ENCODE measurements at regions not wholly inside any gene's neighbourhood (a gene's known extent, or its start where the extent isn't known, plus 50 kb on each side); places are given as distances from the start of the nearest gene placed in this dataset.

- H4K20me1 ChIP-seq (ENCODE audit: control insufficient read depth, insufficient read depth, low read length, poor library complexity, severe bottlenecking), result no peaks in the 10 kb centered on the region
- no peak overlapping the region for H3K27ac ChIP-seq (ENCODE audit: low read length in 2 of 2)
- peaks cover 0 to 31% (median 4%) of the 10 kb centered on the region in 4 experiments for H3K27me3 ChIP-seq (replicated peaks in 1 of 4; ENCODE audit: control extremely low read depth in 1 of 4, control insufficient read depth in 3 of 4, insufficient read depth in 4 of 4, low read length in 3 of 4)
- H3K9ac ChIP-seq (ENCODE audit: low read length), result no peak overlapping the region
- CTCF ChIA-PET, result no interaction called here
- H3K27me3 Mint-ChIP-seq, result peaks cover 17% of the 10 kb centered on the region
- H3K4me3 Mint-ChIP-seq, result no peak overlapping the region
- no peaks in the 10 kb centered on the region for H3K9me3 Mint-ChIP-seq (ENCODE audit: insufficient read depth)
- DNase-seq, result no peak
- 81% methylated on average over 20 of the region's 22 CpGs for WGBS (ENCODE audit: insufficient coverage)
- TF ChIP-seq EZH2 (IDR thresholded peaks at IDR 0.05; ENCODE audit: borderline replicate concordance, insufficient read depth, low read depth, low read length, poor library complexity, severe bottlenecking), result no peak
- TF ChIP-seq, protein P1, sequence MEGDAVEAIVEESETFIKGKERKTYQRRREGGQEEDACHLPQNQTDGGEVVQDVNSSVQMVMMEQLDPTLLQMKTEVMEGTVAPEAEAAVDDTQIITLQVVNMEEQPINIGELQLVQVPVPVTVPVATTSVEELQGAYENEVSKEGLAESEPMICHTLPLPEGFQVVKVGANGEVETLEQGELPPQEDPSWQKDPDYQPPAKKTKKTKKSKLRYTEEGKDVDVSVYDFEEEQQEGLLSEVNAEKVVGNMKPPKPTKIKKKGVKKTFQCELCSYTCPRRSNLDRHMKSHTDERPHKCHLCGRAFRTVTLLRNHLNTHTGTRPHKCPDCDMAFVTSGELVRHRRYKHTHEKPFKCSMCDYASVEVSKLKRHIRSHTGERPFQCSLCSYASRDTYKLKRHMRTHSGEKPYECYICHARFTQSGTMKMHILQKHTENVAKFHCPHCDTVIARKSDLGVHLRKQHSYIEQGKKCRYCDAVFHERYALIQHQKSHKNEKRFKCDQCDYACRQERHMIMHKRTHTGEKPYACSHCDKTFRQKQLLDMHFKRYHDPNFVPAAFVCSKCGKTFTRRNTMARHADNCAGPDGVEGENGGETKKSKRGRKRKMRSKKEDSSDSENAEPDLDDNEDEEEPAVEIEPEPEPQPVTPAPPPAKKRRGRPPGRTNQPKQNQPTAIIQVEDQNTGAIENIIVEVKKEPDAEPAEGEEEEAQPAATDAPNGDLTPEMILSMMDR (IDR thresholded peaks at IDR 0.05), result no peak
- POLR2A ChIA-PET, result no interaction called here
- H3K36me3 ChIP-seq (replicated peaks in 1 of 2; ENCODE audit: control extremely low read depth in 1 of 2, control insufficient read depth in 1 of 2, extremely low read depth in 1 of 2, insufficient read depth in 2 of 2, low read length in 1 of 2), result no peaks in the 10 kb centered on the region
- H3K4me3 ChIP-seq (ENCODE audit: control extremely low read depth in 1 of 5, extremely low read depth in 1 of 5, insufficient read depth in 1 of 5, low read depth in 2 of 5, low read length in 4 of 5), result no peak overlapping the region
- H3K4me2 ChIP-seq (replicated peaks; ENCODE audit: low read depth, low read length, poor library complexity, severe bottlenecking), result no peak overlapping the region
- peaks cover 0 to 4% of the 10 kb centered on the region in 2 donors for H3K4me1 ChIP-seq (ENCODE audit: control insufficient read depth in 2 of 2, insufficient read depth in 2 of 2, low read length in 2 of 2)
- H3K79me2 ChIP-seq (ENCODE audit: control insufficient read depth, insufficient read depth, low read length), result no peaks in the 10 kb centered on the region
- peaks cover 0 to 9% (median 0%) of the 10 kb centered on the region in 3 donors for H3K9me3 ChIP-seq (ENCODE audit: control extremely low read depth in 1 of 3, control insufficient read depth in 2 of 3, insufficient read depth in 1 of 3, low read length in 2 of 3)
- H2AFZ ChIP-seq (ENCODE audit: insufficient read depth, low read depth, low read length, poor library complexity, severe bottlenecking), result no peak overlapping the region
- H3K4me1 Mint-ChIP-seq, result peaks cover 5% of the 10 kb centered on the region
- no peak for ATAC-seq (ENCODE audit: low read depth)
- intact Hi-C loops (cut with micrococcal nuclease), result no loop called here
- no peak overlapping the region for H3K27ac Mint-ChIP-seq
These were observed 111.6 kb upstream of the NKX1-1 start for GRCh38 chr4:1517592-1518411.

DNA sequence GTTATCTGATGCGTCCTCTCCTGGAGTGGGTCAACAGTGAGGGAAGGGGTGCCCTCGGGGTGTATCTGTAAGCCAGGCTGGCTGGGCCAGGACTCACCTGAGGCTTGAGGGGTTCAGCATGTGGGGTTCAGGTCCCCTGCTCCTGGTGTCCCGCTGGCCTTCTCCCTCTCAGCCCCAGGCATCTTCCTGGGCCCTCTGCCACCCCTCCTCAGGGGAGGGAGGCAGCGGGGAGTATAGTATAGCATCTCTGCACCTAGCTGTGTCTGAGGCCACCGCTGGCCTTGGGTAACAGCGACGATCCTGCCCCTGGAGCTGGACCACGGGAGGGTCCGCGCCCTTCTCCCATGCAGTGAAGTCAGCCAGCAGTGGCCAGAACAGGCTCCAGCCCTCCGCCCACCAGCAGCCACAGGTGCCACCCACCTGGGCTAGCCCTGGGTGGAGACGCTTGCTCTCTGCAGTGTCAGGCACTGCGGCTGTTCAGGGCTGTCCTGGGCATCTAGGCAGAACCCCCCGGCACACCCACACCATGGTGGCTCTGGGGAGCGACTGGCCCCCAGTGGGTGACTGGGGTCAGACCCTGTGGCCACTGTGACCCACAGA lies 110.7 kb upstream of the NKX1-1 start:
- 85% methylated on average over 11 of the region's 15 CpGs for WGBS (ENCODE audit: insufficient coverage)
- ATAC-seq (ENCODE audit: low read depth), result no peak
- TF ChIP-seq, protein P1 (IDR thresholded peaks at IDR 0.05), result no peak
- no peak for TF ChIP-seq EZH2 (IDR thresholded peaks at IDR 0.05; ENCODE audit: borderline replicate concordance, insufficient read depth, low read depth, low read length, poor library complexity, severe bottlenecking)
- Mint-ChIP-seq H3K4me1 (peaks cover 5% of the 10 kb centered on the region), H3K27ac (no peak overlapping the region), H3K27me3 (peaks cover 16% of the 10 kb centered on the region), H3K9me3 (ENCODE audit: insufficient read depth) (no peaks in the 10 kb centered on the region), H3K4me3 (no peak overlapping the region)
- intact Hi-C loops (cut with micrococcal nuclease), result no loop called here
- Histone ChIP-seq H3K4me1 (ENCODE audit: control insufficient read depth in 2 of 2, insufficient read depth in 2 of 2, low read length in 2 of 2) (peaks cover 4 to 5% of the 10 kb centered on the region in 2 donors), H2AFZ (ENCODE audit: insufficient read depth, low read depth, low read length, poor library complexity, severe bottlenecking) (no peak overlapping the region), H3K4me2 (replicated peaks; ENCODE audit: low read depth, low read length, poor library complexity, severe bottlenecking) (no peak overlapping the region), H3K4me3 (ENCODE audit: control extremely low read depth in 1 of 5, extremely low read depth in 1 of 5, insufficient read depth in 1 of 5, low read depth in 2 of 5, low read length in 4 of 5) (no peak overlapping the region), H4K20me1 (ENCODE audit: control insufficient read depth, insufficient read depth, low read length, poor library complexity, severe bottlenecking) (no peaks in the 10 kb centered on the region), H3K36me3 (replicated peaks in 1 of 2; ENCODE audit: control extremely low read depth in 1 of 2, control insufficient read depth in 1 of 2, extremely low read depth in 1 of 2, insufficient read depth in 2 of 2, low read length in 1 of 2) (no peaks in the 10 kb centered on the region), H3K9ac (ENCODE audit: low read length) (no peak overlapping the region), H3K79me2 (ENCODE audit: control insufficient read depth, insufficient read depth, low read length) (no peaks in the 10 kb centered on the region), H3K27ac (ENCODE audit: low read length in 2 of 2) (no peak overlapping the region), H3K9me3 (ENCODE audit: control extremely low read depth in 1 of 3, control insufficient read depth in 2 of 3, insufficient read depth in 1 of 3, low read length in 2 of 3) (peaks cover 0 to 11% (median 0%) of the 10 kb centered on the region in 3 donors), H3K27me3 (replicated peaks in 1 of 4; ENCODE audit: control extremely low read depth in 1 of 4, control insufficient read depth in 3 of 4, insufficient read depth in 4 of 4, low read length in 3 of 4) (peaks cover 0 to 30% (median 5%) of the 10 kb centered on the region in 4 experiments)
- POLR2A ChIA-PET, result no interaction called here
- no peak for DNase-seq
- CTCF ChIA-PET, result no interaction called here
